ENCODE measurements at regions not wholly inside any gene's neighbourhood (a gene's known extent, or its start where the extent isn't known, plus 50 kb on each side); places are given as distances from the start of the nearest gene placed in this dataset. TPM values are rescaled to one million over a fixed set of nuclear protein-coding genes. Genes with fewer than 3 reads are reported as not detected.

DNA sequence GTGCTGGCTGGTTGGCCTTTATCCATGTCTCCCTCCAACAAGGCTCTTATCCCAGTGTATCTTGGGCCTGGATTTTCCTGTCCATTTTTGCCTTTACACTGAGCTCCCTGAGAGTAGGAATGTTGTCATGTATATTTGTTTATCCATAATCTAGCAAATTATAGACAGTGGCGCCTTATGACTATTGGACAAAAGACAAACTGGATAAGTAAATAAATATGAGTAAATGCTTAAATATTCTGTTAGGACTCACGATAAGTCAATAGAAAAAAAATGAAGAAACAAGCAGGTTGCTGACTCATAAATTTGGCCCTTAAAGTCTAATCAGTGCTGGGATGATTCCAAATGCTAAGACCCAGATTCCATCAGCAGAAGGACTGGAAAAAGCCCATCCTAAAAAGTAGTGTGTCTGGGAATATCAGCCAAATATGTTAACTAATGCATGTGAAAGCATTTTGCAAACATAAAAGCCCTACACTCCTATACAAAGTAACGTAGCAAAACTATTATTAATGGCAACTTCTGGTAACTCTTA lies 55.0 kb upstream of the PCSK2 start:
- Histone ChIP-seq H3K4me3 (ENCODE audit: low read depth, low read length) (no peak overlapping the region), H3K9me3 (ENCODE audit: control insufficient read depth, insufficient read depth, low read length) (no peaks in the 10 kb centered on the region), H3K27ac (ENCODE audit: low read depth, low read length) (no peak overlapping the region), H3K27me3 (ENCODE audit: control insufficient read depth, insufficient read depth, low read length) (no peaks in the 10 kb centered on the region)
- TF ChIP-seq, protein P1, sequence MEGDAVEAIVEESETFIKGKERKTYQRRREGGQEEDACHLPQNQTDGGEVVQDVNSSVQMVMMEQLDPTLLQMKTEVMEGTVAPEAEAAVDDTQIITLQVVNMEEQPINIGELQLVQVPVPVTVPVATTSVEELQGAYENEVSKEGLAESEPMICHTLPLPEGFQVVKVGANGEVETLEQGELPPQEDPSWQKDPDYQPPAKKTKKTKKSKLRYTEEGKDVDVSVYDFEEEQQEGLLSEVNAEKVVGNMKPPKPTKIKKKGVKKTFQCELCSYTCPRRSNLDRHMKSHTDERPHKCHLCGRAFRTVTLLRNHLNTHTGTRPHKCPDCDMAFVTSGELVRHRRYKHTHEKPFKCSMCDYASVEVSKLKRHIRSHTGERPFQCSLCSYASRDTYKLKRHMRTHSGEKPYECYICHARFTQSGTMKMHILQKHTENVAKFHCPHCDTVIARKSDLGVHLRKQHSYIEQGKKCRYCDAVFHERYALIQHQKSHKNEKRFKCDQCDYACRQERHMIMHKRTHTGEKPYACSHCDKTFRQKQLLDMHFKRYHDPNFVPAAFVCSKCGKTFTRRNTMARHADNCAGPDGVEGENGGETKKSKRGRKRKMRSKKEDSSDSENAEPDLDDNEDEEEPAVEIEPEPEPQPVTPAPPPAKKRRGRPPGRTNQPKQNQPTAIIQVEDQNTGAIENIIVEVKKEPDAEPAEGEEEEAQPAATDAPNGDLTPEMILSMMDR (IDR thresholded peaks at IDR 0.05; ENCODE audit: low read depth, low read length): no peak
- DNase-seq (ENCODE audit: low read depth, low spot score): no peak
- POLR2A ChIA-PET: no interaction called here
- CTCF ChIA-PET: no interaction called here

DNA sequence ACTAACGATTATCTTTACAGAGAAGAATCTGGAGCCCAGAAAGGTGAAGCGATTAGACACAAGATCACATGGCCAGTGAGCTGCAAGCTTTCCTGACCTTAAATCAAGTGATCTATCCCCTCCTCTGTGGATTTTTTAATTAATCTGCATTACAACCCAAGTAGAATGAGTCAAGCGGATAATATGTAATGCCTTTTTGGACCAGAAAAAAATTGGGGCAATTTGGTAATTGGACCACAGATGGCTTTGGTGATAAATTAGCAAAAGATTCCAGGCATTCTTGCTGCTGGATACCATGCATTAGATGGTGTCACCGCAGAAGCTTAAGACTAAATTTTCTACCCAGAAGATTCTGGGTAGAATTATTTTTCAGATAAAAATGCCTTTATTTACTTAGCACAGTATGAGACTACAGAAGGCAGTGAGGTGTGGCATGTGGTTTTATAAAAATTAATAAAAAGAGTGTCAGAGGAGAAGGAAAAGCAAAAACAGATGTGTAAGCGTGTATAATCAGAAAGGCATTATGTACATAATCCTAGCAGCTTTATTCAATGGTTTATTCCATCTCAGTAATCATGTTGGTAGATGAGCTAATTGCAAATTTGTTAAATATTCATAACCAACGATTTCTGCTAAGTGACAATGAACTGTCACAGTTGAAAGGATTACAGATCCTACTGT lies 53.9 kb upstream of the PCSK2 start:
- ChIA-PET POLR2A (no interaction called here), CTCF (interaction anchor here (1.5 kb wide), 1 partner anchor 369 kb away, joined by 5 read pairs; no protein-coding TSS in a partner anchor)
- TF ChIP-seq, protein P1 (IDR thresholded peaks at IDR 0.05; ENCODE audit: low read depth, low read length): no peak
- H3K27ac ChIP-seq (ENCODE audit: low read depth, low read length): no peak overlapping the region
- H3K4me3 ChIP-seq (ENCODE audit: low read depth, low read length): no peak overlapping the region
- no peaks in the 10 kb centered on the region for H3K9me3 ChIP-seq (ENCODE audit: control insufficient read depth, insufficient read depth, low read length)
- no peaks in the 10 kb centered on the region for H3K27me3 ChIP-seq (ENCODE audit: control insufficient read depth, insufficient read depth, low read length)
- no peak for DNase-seq (ENCODE audit: low read depth, low spot score)

Small RNAs in the stretch of these regions (small RNA-seq; reads per million reads assigned to genes)
- not detected for gene RF00012 (ENCODE audit: insufficient read length, low read depth)
